ELF-1 (cell line): ENCODE measurements at regions not wholly inside any gene's neighbourhood (a gene's known extent, or its start where the extent isn't known, plus 50 kb on each side); places are given as distances from the start of the nearest gene placed in this dataset.
A peak's percentile ranks its signal among the peaks of the same experiment; 100 is the strongest.
"Not testable (repeated sequence)": the region's sequence is repeated elsewhere in the genome, so short reads cannot be mapped to it uniquely, and the experiment has no call there.

Experiments
- DNase-seq: peaks from one replicate; pipeline ENCODE4 v3.0.0-alpha.2; 2016; ENCODE audit warnings: low read depth, low spot score

DNA sequence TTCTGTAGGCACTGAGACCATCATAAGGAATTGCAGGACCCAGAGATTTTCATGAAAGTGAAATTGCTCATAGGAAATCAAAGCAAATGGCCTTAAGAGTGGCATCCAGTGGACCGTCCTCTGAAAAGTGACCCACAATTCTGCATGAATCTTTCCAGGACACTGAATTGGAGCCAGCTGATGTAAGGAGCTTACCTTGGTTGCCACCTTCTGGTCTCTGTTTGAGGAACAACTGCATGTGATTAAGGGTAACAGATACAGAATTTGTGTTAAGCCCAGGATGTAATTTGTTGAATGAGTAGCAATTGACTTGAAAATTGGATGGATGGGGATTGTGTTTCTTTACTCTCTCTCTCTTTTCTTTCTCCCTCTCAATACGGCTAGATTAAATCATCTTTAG is 49.9 kb upstream of the GAS1 start:
- no peak for DNase-seq

DNA sequence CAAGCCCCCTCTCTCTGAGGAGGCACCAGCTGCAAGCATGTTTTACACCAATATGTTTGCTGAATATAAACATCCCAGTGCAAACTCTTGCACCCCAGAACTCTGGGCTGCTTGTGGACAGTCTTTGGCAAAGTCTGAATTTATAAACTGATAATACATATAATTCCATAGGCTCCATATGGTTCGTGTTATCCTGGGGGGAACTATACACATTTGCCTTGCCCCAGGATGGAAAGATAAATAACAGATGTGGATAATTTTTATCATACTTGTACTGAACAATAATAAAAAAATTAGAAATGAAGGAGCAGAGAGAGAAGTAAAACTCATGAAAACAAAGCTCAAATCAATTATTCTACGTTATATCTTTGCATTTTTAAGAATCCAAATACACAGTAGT is 50.6 kb upstream of the GAS1 start:
- DNase-seq: no peak

DNA sequence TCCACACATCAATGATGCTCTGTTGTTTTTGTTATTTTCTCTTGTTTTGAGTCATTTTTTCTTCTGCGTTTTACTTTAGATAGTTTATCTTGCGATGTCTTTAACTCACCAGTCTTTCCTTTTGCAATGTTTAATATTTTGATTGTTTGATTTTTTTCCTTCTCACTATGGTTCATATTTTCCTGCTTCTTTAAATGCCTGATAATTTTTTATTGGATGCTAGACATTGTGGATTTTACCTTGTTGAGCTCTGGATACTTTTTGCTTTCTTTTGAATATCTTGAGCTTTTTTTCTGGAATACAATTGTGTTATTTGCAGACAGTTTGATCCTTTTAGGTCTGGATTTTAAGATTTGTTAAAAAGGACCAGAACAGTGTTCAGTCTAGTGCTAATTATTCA is 55.2 kb upstream of the GAS1 start:
- no peak for DNase-seq

DNA sequence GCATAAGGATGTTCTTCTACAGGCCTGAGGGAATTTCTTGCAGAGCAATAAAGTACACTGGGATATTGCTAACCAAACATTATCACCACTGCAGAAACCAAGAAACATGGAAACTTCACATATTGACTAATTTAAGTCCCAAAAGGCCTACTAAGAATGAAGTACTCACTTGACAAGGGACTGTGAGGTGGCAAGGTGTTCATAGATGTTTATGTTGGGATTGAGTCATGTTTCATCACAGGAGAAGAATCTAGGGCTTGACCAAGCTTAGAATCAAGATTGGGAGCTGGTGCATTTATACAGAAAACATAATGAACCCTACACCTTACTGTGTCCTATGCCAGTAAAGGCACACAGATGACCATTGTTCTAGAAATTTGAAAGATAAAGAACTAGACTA is 56.7 kb upstream of the GAS1 start:
- DNase-seq: no peak

GRCh38 chr9:87006956-87007355 is 59.6 kb upstream of the GAS1 start:
- DNase-seq: no peak

- no peak for DNase-seq
Observed at GRCh38 chr9:87007711-87008366, 60.5 kb upstream of the GAS1 start.

- DNase-seq: no peak
Observed at GRCh38 chr9:87008667-87009066, 61.4 kb upstream of the GAS1 start.

GRCh38 chr9:87010626-87011025 is 63.3 kb upstream of the GAS1 start:
- no peak for DNase-seq

GRCh38 chr9:87011551-87011950 is 64.2 kb upstream of the GAS1 start:
- no peak for DNase-seq

DNA sequence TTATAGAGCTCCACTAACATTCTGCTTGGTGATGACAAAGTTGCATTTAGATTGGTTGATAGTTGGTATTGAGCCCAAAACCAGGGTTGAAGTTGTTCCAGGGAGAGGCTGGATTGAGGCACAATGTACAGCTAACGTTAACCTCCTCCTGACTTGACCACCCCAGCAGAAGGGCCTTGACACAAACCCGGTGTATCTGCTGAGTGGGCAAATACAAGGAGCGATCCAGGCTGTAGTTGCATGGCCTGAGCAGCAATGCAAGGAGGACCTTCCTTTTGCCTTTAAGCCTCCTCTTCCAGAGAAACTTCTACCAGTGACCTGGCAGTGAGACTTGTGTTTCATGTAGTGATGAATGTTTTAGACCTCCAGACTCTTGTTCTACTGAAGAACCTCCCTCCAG is 66.2 kb upstream of the GAS1 start:
- no peak for DNase-seq

- DNase-seq: no peak
Observed at GRCh38 chr9:87014436-87014835, 67.1 kb upstream of the GAS1 start.

DNA sequence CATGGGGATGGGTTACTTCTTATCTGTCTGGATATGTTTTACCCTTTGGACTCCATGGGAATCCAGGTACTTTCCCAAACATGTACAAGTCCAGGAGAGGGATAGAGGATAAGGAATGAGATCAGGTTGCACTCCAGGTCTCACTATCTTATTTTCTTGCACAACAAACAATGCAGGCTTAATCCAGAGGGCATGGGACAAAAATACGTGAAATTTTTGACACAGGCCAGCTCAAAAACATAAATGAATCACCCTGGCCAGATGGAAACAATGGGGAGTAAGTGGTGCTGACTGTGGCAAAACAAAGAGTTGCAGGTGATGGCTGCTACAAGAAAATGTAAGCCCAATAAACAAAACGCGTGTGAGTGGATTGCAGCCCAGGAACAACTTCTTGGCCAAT is 69.4 kb upstream of the GAS1 start:
- no peak for DNase-seq

DNA sequence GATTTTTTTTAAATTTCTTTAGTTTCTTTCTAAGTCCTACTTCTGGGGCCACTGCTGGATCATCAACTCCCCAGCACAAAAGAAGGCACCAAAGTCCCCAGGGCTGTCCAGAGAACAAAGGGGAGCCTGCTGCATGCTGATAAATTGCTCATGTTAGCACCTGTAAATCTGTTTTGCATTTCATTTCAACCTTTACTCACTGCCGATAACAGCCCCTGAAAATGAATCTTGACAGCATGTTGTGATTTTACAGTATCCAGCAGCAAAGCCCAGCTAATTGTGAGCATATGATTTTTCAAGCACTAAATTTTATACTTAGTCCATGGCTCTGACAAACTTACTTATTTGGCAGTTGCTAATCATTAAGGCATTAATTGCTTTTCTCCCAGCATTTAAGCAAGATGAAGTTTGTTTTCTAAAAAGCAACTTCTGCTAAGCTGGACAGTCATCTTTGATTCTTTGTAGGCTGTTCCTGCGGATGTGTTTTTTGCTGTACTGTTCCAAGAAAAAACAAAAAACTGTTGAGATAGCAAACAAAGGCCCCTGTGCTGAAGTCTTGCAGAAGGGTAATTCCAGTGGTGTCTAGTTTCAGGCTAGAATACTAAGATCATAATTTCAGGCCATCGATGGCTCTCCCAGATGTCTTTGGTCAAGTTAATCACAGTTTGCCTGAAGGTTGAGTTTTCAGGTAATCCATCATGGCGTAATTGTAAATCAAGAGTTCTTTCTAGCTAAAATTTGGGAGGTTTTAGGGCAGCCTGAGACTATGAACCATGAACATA is 73.1 kb upstream of the GAS1 start:
- DNase-seq: peak; percentile 4

DNA sequence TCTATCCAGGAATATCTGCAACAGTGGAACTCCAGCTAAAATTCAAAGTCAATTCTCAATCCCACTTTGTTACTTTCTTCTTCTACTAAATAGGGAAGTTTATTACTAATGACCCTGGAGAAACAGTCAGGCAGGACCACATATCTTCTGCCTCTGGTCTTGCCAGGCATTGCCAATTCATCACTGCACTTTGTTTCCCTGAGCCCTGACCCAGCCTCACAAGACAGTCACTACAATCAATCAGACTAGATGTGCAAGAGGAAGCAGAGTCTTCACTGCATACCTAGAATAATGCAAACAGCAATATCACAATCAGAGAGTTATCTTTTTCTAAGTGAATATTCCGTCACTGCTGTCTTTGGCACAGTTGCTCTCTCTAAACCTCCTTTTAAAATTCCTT is 74.9 kb upstream of the GAS1 start:
- no peak for DNase-seq

GRCh38 chr9:87026204-87026603 is 78.9 kb upstream of the GAS1 start:
- no peak for DNase-seq

- not testable (repeated sequence) for DNase-seq
Observed at GRCh38 chr9:87028836-87029235, 81.5 kb upstream of the GAS1 start.

GRCh38 chr9:87029905-87030304 is 82.6 kb upstream of the GAS1 start:
- no peak for DNase-seq

- no peak for DNase-seq
Observed at GRCh38 chr9:87034841-87035240, 87.5 kb upstream of the GAS1 start.

DNA sequence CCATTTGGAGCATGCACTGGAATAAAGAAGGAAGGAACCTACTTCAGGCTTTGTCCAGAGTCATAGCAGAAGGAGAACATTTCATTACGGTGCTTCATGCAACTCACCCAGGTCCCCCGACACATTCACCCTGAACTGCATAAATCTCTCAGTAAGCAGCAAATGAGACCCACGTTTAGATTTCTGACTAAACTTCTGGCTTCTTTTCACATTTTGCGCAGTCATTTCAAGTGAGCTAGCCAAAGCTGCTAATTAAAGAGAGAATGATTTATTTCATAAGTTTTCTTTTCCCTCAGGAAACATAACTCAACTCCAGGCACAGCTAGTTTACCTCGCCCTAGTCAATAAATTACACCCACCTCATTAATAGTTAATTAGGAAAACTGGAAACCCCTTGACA is 88.6 kb upstream of the GAS1 start:
- no peak for DNase-seq

DNA sequence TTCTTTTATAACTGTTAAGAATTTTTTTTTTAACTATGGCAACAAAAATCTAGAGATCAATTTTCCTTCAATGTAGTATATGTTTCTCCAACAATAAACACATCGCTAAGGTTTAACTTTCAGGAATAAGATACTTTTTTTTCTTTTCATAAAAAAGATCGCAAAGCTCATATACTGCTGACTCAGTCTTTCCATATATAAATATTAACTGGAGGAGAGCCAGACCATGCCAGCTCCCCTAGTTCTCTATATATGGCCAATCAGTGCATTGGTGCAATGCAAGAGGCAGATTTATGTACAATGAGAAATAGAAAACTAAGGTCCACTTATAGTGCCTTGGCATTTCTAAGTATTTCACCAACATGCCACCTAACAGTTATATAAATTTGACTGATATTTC is 89.2 kb upstream of the GAS1 start:
- no peak for DNase-seq

DNA sequence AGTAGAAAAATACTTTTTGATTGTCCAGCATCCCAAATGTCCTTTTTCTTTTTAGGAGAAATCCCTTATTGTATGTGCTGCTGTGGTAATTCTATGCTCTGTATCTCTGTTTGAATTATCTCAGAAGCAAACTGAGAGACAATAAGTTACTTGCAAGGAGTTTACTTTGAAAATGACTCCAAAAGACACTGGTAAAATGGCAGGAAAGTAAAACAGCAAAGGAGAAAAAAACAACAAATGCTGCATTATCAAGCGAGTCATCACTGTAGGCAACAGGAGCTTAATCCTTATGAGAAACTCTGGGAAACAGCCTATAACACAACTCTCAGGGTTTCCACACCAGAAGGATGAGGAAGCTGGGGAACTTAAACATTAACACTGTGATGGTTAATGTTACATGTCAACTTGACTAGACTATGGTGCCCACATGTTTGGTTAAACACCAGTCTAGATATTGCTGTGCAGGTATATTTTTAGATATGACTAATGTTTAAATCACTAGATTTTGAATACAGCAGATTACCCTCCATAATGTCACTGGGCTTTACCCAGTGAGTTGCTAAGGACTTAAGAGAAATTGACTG is 92.6 kb upstream of the GAS1 start:
- DNase-seq: no peak

DNA sequence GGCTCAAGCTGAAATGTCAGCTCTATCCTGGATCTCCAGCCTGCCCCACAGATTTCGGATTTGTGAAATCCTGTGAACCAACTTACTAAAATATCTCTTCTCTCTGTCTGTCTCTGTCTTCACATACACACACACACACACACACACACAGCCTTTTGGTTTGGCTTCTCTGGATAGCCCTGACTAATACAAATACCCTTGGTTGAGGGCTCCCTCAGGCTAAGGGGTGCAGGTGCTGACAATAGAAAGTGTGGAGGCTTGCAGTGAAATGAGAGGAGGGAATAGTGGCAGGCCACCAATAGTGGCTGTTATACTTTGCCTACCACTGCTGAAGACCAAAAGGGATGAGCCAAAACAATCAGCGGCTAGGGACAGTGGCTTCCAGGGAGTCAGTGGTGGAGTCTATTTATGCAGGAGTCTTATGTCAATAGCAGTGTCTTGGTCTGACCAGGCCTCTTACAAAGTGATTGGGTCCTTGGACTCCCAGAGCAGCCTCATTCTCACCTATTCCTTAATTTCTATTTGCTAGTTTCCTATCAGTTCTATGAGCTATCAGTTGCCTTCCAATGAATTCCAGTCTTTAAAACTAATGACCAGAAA is 93.2 kb upstream of the GAS1 start:
- DNase-seq: peak; percentile 32
